GM20000 (cell line): ENCODE measurements at regions not wholly inside any gene's neighbourhood (a gene's known extent, or its start where the extent isn't known, plus 50 kb on each side); places are given as distances from the start of the nearest gene placed in this dataset.
A peak's percentile ranks its signal among the peaks of the same experiment; 100 is the strongest.

Experiments used
- DNase-seq: peaks from one replicate; pipeline ENCODE4 v3.0.0; 2012; ENCODE audit warnings: low spot score
- TF ChIP-seq, protein P1 (sequence below): IDR thresholded peaks from 2 replicates; pipeline ENCODE4 v1.5.1; 2012; ENCODE audit warnings: mild to moderate bottlenecking, control low read depth; ENCODE audit errors: extremely low read depth, missing control alignments

DNA sequence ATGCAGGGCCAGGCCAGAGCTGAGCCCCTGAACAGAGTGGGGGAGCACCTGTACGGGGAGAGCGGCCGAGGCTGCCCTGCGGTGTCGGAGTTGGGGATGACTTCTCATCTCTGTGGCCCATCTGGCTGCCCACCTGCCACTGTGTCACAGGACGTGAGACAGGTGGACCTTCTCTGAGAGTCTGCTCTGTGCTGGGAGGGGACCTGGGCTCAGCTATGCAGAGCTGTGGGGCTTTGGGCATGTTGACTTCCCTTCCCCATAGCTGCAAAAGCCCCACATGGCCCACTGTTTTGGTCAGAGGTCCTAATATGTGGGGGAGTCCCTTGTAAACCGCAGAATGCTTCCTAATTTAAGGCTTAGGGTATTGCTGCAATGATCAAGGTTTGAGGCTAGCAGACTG is 68.0 kb upstream of the TRPM1 start:
- TF ChIP-seq, protein P1, sequence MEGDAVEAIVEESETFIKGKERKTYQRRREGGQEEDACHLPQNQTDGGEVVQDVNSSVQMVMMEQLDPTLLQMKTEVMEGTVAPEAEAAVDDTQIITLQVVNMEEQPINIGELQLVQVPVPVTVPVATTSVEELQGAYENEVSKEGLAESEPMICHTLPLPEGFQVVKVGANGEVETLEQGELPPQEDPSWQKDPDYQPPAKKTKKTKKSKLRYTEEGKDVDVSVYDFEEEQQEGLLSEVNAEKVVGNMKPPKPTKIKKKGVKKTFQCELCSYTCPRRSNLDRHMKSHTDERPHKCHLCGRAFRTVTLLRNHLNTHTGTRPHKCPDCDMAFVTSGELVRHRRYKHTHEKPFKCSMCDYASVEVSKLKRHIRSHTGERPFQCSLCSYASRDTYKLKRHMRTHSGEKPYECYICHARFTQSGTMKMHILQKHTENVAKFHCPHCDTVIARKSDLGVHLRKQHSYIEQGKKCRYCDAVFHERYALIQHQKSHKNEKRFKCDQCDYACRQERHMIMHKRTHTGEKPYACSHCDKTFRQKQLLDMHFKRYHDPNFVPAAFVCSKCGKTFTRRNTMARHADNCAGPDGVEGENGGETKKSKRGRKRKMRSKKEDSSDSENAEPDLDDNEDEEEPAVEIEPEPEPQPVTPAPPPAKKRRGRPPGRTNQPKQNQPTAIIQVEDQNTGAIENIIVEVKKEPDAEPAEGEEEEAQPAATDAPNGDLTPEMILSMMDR: no peak
- peak; percentile 51 for DNase-seq

- no peak for DNase-seq
- TF ChIP-seq, protein P1: no peak
Measured at GRCh38 chr15:31171731-31172130, 70.2 kb upstream of the TRPM1 start.

- TF ChIP-seq, protein P1: no peak
- no peak for DNase-seq
Measured at GRCh38 chr15:31172606-31173005, 71.1 kb upstream of the TRPM1 start.

DNA sequence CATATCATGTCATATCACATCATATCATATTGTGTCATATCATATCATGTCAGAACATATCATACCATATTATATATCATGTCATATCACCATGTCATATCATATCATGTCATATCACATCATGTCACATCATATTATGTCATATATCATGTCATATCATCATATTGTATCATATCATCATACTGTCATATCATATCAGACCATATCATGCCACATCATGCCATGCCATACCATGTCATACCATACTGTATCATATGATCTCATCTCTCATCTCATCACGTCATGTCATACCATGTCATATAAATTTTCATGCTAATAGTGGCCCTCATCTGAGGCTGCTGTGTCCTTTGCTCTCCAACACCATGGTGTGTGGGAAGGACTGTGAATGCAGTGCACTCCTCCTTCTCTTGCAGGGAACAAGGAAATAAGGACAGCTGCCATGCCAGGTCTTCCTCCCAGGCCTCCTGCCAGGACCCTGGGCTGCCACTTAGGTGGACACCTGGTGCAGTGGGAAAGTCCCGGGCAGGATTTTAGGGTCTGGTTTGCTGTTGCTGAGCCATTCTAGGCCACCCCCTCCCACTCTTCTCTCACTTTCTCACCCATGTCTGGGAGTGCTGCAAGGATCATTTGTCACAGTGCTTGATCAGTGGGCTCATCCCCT is 72.4 kb upstream of the TRPM1 start:
- no peak for DNase-seq
- TF ChIP-seq, protein P1: no peak

GRCh38 chr15:31175484-31175883 is 74.0 kb upstream of the TRPM1 start:
- TF ChIP-seq, protein P1: no peak
- no peak for DNase-seq

DNA sequence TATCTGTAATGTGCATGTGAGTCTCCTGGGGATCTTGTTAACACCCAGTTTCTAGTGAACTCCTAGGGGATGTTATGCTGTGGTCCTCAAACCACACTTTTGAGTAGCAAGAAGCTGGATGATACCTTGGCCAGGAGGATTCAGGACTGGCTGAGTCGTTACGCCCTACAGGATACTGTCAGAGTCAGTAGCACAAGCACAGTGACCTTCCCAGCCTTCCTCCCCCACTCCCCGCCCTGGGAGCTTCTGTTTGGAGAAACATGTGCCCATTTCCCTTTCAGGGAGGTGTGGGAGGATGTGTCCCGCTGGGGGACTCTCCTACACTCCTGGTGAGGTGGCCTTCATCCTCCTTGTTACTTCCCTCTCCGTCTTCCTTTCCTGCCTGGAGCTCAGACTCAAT is 76.4 kb upstream of the TRPM1 start:
- no peak for DNase-seq
- TF ChIP-seq, protein P1: no peak

GRCh38 chr15:31178705-31179104 is 77.2 kb upstream of the TRPM1 start:
- no peak for DNase-seq
- TF ChIP-seq, protein P1: no peak
